NAMALWA (cell line): ENCODE measurements at regions not wholly inside any gene's neighbourhood (a gene's known extent, or its start where the extent isn't known, plus 50 kb on each side); places are given as distances from the start of the nearest gene placed in this dataset.

ENCODE experiments used
- DNase-seq: peaks from one replicate; pipeline ENCODE4 v3.0.0-alpha.2; 2015; ENCODE audit warnings: low spot score

- peak; percentile 43 for DNase-seq
Measured at GRCh38 chr13:29713839-29714238, 118.4 kb upstream of the SLC7A1 start.

GRCh38 chr13:29711776-29712175 is 116.3 kb upstream of the SLC7A1 start:
- no peak for DNase-seq

- DNase-seq, result no peak
Measured at GRCh38 chr13:29710511-29710910, 115.0 kb upstream of the SLC7A1 start.

- no peak for DNase-seq
Measured at GRCh38 chr13:29709407-29710069, 114.0 kb upstream of the SLC7A1 start.

- peak; percentile 71 for DNase-seq
Measured at GRCh38 chr13:29707876-29708543, 112.5 kb upstream of the SLC7A1 start.

GRCh38 chr13:29706923-29707322 is 111.4 kb upstream of the SLC7A1 start:
- DNase-seq, result no peak

GRCh38 chr13:29704648-29705047 is 109.2 kb upstream of the SLC7A1 start:
- no peak for DNase-seq

GRCh38 chr13:29703421-29703820 is 107.9 kb upstream of the SLC7A1 start:
- no peak for DNase-seq

GRCh38 chr13:29702912-29703351 is 107.4 kb upstream of the SLC7A1 start:
- no peak for DNase-seq

- DNase-seq, result no peak
Measured at GRCh38 chr13:29698106-29698505, 102.6 kb upstream of the SLC7A1 start.

GRCh38 chr13:29696606-29697005 is 101.1 kb upstream of the SLC7A1 start:
- no peak for DNase-seq

- DNase-seq, result no peak
Measured at GRCh38 chr13:29693275-29693945, 97.9 kb upstream of the SLC7A1 start.

GRCh38 chr13:29689548-29689947 is 94.1 kb upstream of the SLC7A1 start:
- DNase-seq, result no peak

GRCh38 chr13:29688193-29688592 is 92.7 kb upstream of the SLC7A1 start:
- DNase-seq, result no peak

- no peak for DNase-seq
Measured at GRCh38 chr13:29684441-29684840, 89.0 kb upstream of the SLC7A1 start.

- no peak for DNase-seq
Measured at GRCh38 chr13:29683041-29683440, 87.6 kb upstream of the SLC7A1 start.

GRCh38 chr13:29681864-29682263 is 86.4 kb upstream of the SLC7A1 start:
- no peak for DNase-seq

GRCh38 chr13:29679396-29680053 is 84.0 kb upstream of the SLC7A1 start:
- no peak for DNase-seq

GRCh38 chr13:29677627-29678026 is 82.1 kb upstream of the SLC7A1 start:
- no peak for DNase-seq

GRCh38 chr13:29676941-29677452 is 81.5 kb upstream of the SLC7A1 start:
- DNase-seq, result no peak

- no peak for DNase-seq
Measured at GRCh38 chr13:29676535-29676934, 81.0 kb upstream of the SLC7A1 start.

GRCh38 chr13:29674532-29674931 is 79.0 kb upstream of the SLC7A1 start:
- no peak for DNase-seq

GRCh38 chr13:29664591-29664990 is 69.1 kb upstream of the SLC7A1 start:
- peak; percentile 4 for DNase-seq
